ENCODE measurements at regions not wholly inside any gene's neighbourhood (a gene's known extent, or its start where the extent isn't known, plus 50 kb on each side); places are given as distances from the start of the nearest gene placed in this dataset.

- H4K20me1 ChIP-seq (ENCODE audit: control insufficient read depth, insufficient read depth, low read depth, low read length): no peaks in the 10 kb centered on the region
- H3K27ac ChIP-seq (ENCODE audit: low read depth, low read length): no peak overlapping the region
- no peaks in the 10 kb centered on the region for H3K36me3 ChIP-seq (ENCODE audit: control insufficient read depth, low read length)
- no peaks in the 10 kb centered on the region for H3K79me2 ChIP-seq (ENCODE audit: control insufficient read depth, low read length)
- no peaks in the 10 kb centered on the region for H3F3A ChIP-seq (ENCODE audit: control insufficient read depth, insufficient read depth)
- no peaks in the 10 kb centered on the region for H3K9me2 ChIP-seq (replicated peaks; ENCODE audit: control insufficient read depth, low read length)
- no peak overlapping the region for H3K4me2 ChIP-seq (ENCODE audit: low read length)
- no peaks in the 10 kb centered on the region for H3K27me3 ChIP-seq (ENCODE audit: control insufficient read depth, low read length)
- TF ChIP-seq CTCF (IDR thresholded peaks at IDR 0.05; ENCODE audit: low read depth, low read length, poor library complexity, severe bottlenecking) (no peak), EZH2phosphoT487 (IDR thresholded peaks at IDR 0.05; ENCODE audit: borderline replicate concordance, low read length) (no peak)
- no peak overlapping the region for H3K4me3 ChIP-seq (ENCODE audit: low read length)
- no peaks in the 10 kb centered on the region for H3K4me1 ChIP-seq (ENCODE audit: control insufficient read depth, low read length)
- no peaks in the 10 kb centered on the region for H3K9me3 ChIP-seq (ENCODE audit: control insufficient read depth, insufficient read depth, low read length)
Measured at GRCh38 chr6:133626096-133626666, 262.7 kb upstream of the TCF21 start.

GRCh38 chr6:133629970-133630369 lies 258.9 kb upstream of the TCF21 start:
- H3K4me3 ChIP-seq (ENCODE audit: low read length): no peak overlapping the region
- H3K36me3 ChIP-seq (ENCODE audit: control insufficient read depth, low read length): no peaks in the 10 kb centered on the region
- no peaks in the 10 kb centered on the region for H3K9me3 ChIP-seq (ENCODE audit: control insufficient read depth, insufficient read depth, low read length)
- TF ChIP-seq CTCF (IDR thresholded peaks at IDR 0.05; ENCODE audit: low read depth, low read length, poor library complexity, severe bottlenecking) (no peak), EZH2phosphoT487 (IDR thresholded peaks at IDR 0.05; ENCODE audit: borderline replicate concordance, low read length) (no peak)
- no peaks in the 10 kb centered on the region for H3K27me3 ChIP-seq (ENCODE audit: control insufficient read depth, low read length)
- H3K4me2 ChIP-seq (ENCODE audit: low read length): no peak overlapping the region
- no peak overlapping the region for H3K27ac ChIP-seq (ENCODE audit: low read depth, low read length)
- H3F3A ChIP-seq (ENCODE audit: control insufficient read depth, insufficient read depth): no peaks in the 10 kb centered on the region
- H3K79me2 ChIP-seq (ENCODE audit: control insufficient read depth, low read length): no peaks in the 10 kb centered on the region
- H3K9me2 ChIP-seq (replicated peaks; ENCODE audit: control insufficient read depth, low read length): no peaks in the 10 kb centered on the region
- no peaks in the 10 kb centered on the region for H3K4me1 ChIP-seq (ENCODE audit: control insufficient read depth, low read length)
- H4K20me1 ChIP-seq (ENCODE audit: control insufficient read depth, insufficient read depth, low read depth, low read length): no peaks in the 10 kb centered on the region

GRCh38 chr6:133630651-133631050 lies 258.3 kb upstream of the TCF21 start:
- no peaks in the 10 kb centered on the region for H3K9me3 ChIP-seq (ENCODE audit: control insufficient read depth, insufficient read depth, low read length)
- H3K27ac ChIP-seq (ENCODE audit: low read depth, low read length): no peak overlapping the region
- no peak overlapping the region for H3K4me3 ChIP-seq (ENCODE audit: low read length)
- H3F3A ChIP-seq (ENCODE audit: control insufficient read depth, insufficient read depth): no peaks in the 10 kb centered on the region
- H3K4me1 ChIP-seq (ENCODE audit: control insufficient read depth, low read length): no peaks in the 10 kb centered on the region
- TF ChIP-seq EZH2phosphoT487 (IDR thresholded peaks at IDR 0.05; ENCODE audit: borderline replicate concordance, low read length) (no peak), CTCF (IDR thresholded peaks at IDR 0.05; ENCODE audit: low read depth, low read length, poor library complexity, severe bottlenecking) (no peak)
- no peaks in the 10 kb centered on the region for H4K20me1 ChIP-seq (ENCODE audit: control insufficient read depth, insufficient read depth, low read depth, low read length)
- H3K36me3 ChIP-seq (ENCODE audit: control insufficient read depth, low read length): no peaks in the 10 kb centered on the region
- H3K9me2 ChIP-seq (replicated peaks; ENCODE audit: control insufficient read depth, low read length): no peaks in the 10 kb centered on the region
- no peak overlapping the region for H3K4me2 ChIP-seq (ENCODE audit: low read length)
- no peaks in the 10 kb centered on the region for H3K79me2 ChIP-seq (ENCODE audit: control insufficient read depth, low read length)
- no peaks in the 10 kb centered on the region for H3K27me3 ChIP-seq (ENCODE audit: control insufficient read depth, low read length)
